GM12864 (cell line): ENCODE measurements at regions not wholly inside any gene's neighbourhood (a gene's known extent, or its start where the extent isn't known, plus 50 kb on each side); places are given as distances from the start of the nearest gene placed in this dataset.
"Not testable (repeated sequence)": the region's sequence is repeated elsewhere in the genome, so short reads cannot be mapped to it uniquely, and the experiment has no call there.

ENCODE experiments used
- DNase-seq: peaks from one replicate; pipeline ENCODE4 v3.0.0-alpha.2; 2011; ENCODE audit warnings: low read depth
- H3K4me3 ChIP-seq: 2 replicates; pipeline ENCODE4 v1.5.1; 2011; ENCODE audit warnings: mild to moderate bottlenecking, low read depth, low read length, control low read depth
- TF ChIP-seq, protein P1 (sequence below): IDR thresholded peaks from 2 replicates; pipeline ENCODE4 v1.5.1; 2011; ENCODE audit warnings: low read depth, mild to moderate bottlenecking, moderate library complexity, low read length, control low read depth, inconsistent platforms; ENCODE audit errors: missing control alignments

DNA sequence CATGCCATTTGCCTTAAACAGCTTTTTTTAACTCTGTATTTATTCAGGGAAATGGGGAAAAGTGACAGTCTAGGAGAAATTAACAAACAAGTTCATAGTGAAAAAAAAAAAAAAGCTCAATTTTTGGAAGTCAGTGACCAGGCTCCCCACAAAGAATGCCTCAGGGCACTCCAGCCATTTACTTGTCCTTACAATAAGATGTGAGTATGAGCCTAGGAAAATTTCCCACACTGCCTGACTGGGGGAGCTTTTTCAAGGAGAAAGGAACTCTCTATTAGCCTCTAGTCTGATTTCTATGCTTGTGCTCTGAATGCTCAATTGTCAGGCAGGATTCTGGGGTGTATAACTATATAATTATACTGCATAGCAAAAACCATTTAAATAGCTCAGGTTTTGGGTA, 74.9 kb upstream of the NRBF2 start:
- no peak for DNase-seq
- no peak overlapping the region for H3K4me3 ChIP-seq
- TF ChIP-seq, protein P1, sequence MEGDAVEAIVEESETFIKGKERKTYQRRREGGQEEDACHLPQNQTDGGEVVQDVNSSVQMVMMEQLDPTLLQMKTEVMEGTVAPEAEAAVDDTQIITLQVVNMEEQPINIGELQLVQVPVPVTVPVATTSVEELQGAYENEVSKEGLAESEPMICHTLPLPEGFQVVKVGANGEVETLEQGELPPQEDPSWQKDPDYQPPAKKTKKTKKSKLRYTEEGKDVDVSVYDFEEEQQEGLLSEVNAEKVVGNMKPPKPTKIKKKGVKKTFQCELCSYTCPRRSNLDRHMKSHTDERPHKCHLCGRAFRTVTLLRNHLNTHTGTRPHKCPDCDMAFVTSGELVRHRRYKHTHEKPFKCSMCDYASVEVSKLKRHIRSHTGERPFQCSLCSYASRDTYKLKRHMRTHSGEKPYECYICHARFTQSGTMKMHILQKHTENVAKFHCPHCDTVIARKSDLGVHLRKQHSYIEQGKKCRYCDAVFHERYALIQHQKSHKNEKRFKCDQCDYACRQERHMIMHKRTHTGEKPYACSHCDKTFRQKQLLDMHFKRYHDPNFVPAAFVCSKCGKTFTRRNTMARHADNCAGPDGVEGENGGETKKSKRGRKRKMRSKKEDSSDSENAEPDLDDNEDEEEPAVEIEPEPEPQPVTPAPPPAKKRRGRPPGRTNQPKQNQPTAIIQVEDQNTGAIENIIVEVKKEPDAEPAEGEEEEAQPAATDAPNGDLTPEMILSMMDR, result no peak

DNA sequence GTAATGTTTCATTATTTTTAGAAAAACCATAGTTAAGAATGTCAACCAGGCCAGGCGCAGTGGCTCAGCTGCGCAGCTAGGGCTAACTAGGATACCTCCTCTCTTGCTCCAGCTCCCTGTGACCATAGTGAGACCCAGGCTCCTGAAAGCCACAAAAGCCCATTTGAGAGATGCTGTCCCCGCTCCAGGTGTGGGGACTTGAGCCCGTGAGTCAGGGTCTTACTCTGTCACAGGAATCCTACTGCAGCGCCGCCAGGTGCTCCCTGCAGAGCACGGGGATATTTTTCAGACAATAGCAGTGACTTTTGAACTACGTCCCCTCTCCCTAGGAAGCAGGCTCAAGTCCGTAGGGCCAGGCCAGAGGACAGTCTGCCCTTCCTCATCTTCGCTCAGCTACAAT, 75.6 kb upstream of the NRBF2 start:
- no peak overlapping the region for H3K4me3 ChIP-seq
- DNase-seq, result no peak
- TF ChIP-seq, protein P1, result no peak

DNA sequence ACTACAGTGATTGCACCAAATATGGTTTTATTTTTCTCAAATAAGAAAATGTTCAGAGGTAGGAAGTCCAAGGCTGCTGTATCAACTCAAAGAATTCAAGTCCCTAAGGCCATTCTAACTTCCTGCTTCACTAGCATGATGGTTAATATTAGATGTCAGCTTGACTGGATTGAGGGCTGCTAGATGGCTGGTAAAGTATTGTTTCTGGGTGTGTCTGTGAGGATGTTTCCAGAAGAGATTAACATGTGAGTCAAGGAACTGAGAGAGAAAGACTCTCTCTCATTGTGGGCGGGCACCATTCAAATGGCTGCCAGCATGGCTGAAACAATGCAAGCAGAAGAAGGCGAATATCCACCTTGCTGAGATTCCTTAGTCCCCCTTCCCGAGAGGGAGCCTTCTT, 77.4 kb upstream of the NRBF2 start:
- no peak overlapping the region for H3K4me3 ChIP-seq
- TF ChIP-seq, protein P1, result no peak
- DNase-seq, result no peak

DNA sequence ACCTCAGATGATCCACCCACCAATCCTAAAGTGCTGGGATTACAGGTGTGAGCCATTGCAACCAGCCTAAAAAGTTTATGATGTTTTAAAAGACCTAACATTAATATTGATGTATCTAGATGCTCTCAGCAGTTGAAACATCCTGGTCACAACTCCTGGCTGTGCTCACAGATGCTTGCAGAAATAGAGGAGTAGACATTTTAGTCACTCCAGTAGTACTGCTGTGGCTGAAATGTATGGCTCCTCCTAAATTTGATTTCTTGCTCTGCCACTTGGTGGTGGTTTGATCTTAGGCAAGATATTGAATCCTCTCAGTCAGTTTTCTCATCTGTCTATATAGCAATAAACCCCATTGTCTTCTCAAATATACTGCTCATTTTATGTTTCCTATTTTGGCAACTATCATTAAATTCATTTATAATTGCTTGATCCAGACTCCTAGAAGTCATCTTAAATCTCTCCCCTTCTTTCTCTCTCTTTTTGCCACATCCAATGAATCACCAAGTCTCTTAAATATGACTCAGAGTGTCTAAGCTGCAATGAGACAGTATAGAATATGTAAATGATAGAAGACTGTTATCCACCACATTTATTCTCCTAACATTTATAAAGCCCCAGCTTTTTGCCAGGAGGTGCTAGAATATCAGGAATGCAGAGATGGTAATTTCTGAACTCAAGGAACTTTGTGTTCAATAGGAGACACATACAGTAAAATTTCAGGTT, 78.1 kb upstream of the NRBF2 start:
- TF ChIP-seq, protein P1, result no peak
- DNase-seq, result no peak
- H3K4me3 ChIP-seq, result no peak overlapping the region

DNA sequence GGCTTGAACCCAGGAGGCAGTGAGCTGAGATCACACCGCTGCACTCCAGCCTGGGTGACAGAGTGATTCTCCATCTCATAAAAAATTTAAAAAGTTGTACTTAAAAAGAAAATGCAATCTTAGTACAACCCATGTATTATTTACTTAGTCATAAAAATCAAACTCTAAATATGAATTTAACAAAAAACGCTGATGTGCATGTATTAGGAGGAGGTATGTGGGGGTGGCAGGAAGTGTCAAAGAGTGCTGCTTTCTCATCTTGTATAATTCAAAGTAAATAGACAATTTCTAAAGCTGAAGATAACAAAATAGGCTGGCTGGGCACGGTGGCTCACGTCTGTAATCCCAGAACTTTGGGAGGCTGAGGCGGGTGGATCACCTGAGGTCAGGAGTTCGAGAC, 81.0 kb upstream of the NRBF2 start:
- no peak for DNase-seq
- no peak overlapping the region for H3K4me3 ChIP-seq
- TF ChIP-seq, protein P1, result no peak

DNA sequence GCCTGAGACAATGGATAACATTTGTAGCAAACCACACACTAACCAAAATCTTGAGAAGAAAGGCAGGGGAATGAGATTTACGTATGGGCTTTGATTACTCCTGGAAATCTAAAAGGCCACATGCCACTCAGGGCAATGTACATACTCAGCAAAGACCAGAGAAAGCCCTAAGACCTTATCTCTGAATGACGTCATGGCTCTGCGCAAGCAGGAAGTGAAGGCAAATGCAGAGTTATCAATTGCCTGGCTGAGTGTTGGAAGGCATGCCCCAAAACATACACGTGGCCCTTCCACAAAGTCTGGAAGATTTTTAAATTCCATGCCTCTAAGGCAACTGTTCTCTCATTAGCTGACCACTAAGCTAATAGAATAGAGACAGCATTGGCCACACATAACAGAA, 90.9 kb upstream of the NRBF2 start:
- TF ChIP-seq, protein P1, result no peak
- DNase-seq, result no peak
- H3K4me3 ChIP-seq, result no peak overlapping the region

DNA sequence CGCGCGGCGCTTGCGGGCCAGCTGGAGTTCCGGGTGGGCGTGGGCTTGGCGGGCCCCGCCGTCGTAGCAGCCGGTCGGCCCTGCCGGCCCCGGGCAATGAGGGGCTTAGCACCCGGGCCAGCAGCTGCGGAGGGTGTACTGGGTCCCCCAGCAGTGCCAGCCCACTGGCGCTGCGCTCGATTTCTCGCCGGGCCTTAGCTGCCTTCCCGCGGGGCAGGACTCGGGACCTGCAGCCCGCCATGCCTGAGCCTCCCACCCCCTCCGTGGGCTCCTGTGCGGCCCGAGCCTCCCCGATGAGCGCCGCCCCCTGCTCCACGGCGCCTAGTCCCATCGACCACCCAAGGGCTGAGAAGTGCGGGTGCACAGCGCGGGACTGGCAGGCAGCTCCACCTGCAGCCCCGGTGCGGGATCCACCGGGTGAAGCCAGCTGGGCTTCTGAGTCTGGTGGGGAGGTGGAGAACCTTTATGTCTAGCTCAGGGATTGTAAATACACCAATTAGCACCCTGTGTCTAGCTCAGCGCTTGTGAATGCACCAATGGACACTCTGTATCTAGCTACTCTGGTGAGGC, 99.4 kb upstream of the NRBF2 start:
- not testable (repeated sequence) for H3K4me3 ChIP-seq, DNase-seq
